DMS53 treated with DMSO at 0.1 percent for 48 hours (cell line): ENCODE measurements at regions not wholly inside any gene's neighbourhood (a gene's known extent, or its start where the extent isn't known, plus 50 kb on each side); places are given as distances from the start of the nearest gene placed in this dataset.
"Not testable (repeated sequence)": the region's sequence is repeated elsewhere in the genome, so short reads cannot be mapped to it uniquely, and the experiment has no call there.

ENCODE experiments used
- DNase-seq: peaks from one replicate; lab custom pipeline; 2025; ENCODE audit not compliant: unreplicated experiment; lab: John Stamatoyannopoulos, UW

GRCh38 chrX:122269243-122269781 lies 914.8 kb upstream of the GRIA3 start:
- DNase-seq: no peak

GRCh38 chrX:122270809-122271494 lies 913.1 kb upstream of the GRIA3 start:
- DNase-seq: no peak

DNA sequence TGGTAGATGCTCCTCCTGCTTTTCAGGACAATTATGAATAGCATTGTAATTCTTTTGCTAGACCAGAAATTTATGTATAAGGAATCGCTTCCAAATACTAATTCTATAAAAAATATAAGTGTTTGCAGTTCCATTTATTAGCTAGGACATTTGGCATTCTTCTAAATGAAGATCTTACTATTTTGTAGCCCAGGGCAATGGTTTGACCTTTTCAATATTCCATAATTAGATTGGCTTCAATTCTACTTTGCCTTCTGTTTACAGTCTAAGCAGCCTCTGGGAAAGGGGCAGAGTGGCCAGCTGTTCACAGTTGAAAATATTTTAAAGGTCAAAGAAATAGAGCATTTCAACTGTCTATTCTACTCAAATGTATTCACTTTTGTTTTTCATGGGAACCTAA lies 912.1 kb upstream of the GRIA3 start:
- DNase-seq: no peak

GRCh38 chrX:122279746-122280145 lies 904.3 kb upstream of the GRIA3 start:
- no peak for DNase-seq

DNA sequence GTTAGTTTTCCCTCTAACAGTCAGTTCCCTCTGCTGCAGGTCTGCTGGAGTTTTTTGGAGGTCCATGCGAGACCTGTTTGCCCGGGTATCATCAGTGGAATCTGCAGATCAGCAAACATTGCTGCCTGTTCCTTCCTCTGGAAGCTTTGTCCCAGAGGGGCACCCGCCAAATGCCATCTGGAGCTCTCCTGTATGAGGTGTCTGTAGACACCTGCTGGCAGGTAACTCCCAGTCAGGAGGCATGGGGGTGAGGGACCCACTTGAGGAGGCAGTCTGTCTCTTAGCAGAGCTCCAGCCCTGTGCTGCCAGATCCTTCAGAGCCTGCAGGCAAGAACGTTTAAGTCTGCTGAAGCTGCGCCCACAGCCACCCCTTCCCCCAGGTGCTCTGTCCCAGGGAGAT lies 884.3 kb upstream of the GRIA3 start:
- not testable (repeated sequence) for DNase-seq

- DNase-seq: no peak
Observed at GRCh38 chrX:122301491-122301890, 882.6 kb upstream of the GRIA3 start.

- DNase-seq: no peak
Observed at GRCh38 chrX:122303761-122304160, 880.3 kb upstream of the GRIA3 start.

- no peak for DNase-seq
Observed at GRCh38 chrX:122344816-122345215, 839.3 kb upstream of the GRIA3 start.

DNA sequence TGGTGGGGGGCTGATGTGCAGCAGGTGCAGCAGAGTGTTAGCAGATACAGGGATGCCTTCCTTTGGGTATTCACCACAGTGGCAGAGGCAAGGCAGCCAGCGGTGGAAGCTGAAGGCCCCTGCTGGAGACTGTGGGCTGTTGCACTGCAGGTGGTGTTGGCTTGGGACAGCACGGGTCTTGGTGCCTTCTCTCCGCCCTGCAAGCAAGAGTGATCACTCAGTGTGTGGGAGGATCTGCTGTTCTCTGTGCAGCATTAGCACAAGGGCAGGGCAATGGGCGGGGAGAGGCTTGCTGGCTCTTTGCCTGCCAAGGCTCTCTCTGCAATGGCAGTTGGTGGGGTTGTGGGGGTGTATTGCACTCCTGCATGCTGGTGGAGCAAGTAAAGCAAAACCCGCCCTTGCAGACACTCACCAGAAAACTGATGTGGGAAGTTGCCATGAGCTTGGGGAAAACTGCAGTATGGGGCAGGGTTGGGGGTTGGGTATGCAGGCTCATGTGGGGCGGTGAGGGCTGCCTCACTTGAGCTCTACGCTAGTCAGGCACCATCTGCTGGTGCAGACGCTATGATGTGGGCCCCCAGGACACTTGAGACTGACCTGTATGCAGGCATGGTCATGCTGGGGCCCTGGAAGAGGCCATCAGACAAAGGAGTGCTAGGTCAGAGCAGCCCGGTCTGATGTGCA lies 820.8 kb upstream of the GRIA3 start:
- no peak for DNase-seq

- DNase-seq: not testable (repeated sequence)
Observed at GRCh38 chrX:122375533-122375932, 808.5 kb upstream of the GRIA3 start.

GRCh38 chrX:122389005-122389404 lies 795.1 kb upstream of the GRIA3 start:
- no peak for DNase-seq

DNA sequence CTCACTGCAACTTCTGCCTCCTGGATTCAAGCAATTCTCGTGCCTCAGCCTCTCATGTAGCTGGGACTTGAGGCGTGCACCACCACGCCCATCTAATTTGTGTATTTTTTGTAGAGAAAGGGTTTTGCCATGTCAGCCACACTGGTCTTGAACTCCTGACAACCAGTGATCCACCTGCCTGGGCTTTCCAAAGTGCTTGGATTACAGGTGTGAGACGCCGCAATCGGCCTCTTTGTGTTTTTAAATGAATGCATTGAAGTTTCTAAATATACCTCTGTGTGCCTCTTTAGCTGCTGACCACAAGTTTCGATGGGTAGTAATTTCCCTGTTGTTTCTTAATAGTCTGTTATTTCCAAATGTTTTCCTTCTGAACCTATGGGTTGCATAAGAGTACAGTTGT lies 765.3 kb upstream of the GRIA3 start:
- no peak for DNase-seq

GRCh38 chrX:122421434-122422121 lies 762.5 kb upstream of the GRIA3 start:
- no peak for DNase-seq

- DNase-seq: no peak
Observed at GRCh38 chrX:122422547-122422946, 761.5 kb upstream of the GRIA3 start.

GRCh38 chrX:122434942-122435341 lies 749.1 kb upstream of the GRIA3 start:
- DNase-seq: no peak

- no peak for DNase-seq
Observed at GRCh38 chrX:122439831-122440230, 744.2 kb upstream of the GRIA3 start.

DNA sequence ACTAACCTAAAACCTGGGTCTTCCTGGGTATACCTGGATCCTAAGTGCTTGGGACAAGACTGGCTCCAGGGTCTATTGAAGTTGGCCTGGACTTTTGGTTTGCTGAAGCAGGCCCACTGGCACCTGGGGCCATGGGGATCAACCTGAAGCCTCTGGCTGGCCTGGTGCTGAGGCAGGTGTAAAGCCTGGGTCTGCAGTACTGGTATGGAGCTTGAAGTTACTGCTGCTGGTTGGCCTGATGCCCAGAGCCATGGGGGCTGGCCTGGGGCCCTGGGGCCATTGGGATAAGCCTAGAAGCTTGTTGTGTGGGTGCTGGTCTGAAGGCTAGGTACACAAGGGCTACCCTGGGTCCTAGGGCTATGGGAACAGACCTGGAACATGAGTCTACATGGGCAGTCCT lies 743.2 kb upstream of the GRIA3 start:
- DNase-seq: no peak

DNA sequence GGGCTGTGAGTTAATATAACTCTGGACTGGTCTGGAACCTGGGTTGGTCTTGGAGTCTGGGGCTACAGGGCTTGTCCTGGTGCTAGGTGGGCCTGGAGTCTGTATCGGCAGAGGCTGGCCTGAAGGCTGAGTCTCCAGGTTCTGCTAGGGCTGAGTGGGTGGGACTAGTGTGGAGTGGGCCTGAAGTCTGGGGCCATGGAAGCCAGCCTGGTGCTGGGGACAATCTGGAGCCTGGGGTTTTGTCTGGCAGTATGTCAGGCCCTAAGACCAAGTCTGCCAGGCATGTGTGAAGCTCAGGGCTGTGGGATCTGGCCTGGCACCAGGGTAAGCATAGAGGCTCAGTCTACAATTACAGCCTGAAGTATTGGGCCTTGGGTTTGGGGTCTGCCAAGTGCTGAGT lies 742.6 kb upstream of the GRIA3 start:
- no peak for DNase-seq

DNA sequence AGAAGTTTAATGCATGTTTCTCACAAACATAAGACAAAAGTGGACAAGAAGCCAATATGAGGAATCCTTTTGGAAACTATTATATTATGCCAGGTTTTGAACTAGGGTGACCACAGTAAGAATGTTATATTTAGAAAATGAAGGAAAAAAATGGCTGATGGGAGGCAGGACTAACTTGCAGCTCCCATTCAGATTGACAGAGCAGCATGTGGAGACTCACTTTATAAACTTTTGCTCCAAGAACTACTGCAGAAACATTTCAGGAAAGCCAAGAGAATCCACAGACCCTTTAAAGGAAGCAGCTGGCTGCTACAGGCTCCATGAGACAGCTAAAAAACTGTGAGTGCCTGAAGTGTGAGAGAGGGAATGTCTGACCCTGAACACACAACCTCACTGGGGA lies 738.6 kb upstream of the GRIA3 start:
- no peak for DNase-seq

GRCh38 chrX:122464341-122464740 lies 719.7 kb upstream of the GRIA3 start:
- DNase-seq: no peak

DNA sequence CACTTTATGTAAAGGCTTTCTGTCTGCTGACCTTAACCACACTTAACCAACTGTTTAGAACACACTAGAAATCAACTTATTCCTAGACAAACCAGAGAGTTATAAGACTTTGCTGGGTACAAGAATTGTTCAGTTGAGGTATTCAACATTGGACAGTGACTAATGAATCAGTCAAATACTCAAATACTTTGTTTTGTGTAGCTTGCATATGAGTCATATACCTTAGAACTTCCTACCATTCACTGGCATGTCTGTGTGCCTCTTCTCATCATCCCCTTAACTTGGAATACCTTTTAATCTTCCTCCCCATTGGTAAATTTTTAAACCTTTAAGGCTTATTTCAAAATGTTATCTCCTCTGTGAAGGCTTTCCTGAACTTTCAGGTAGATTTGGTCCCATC lies 708.8 kb upstream of the GRIA3 start:
- no peak for DNase-seq

DNA sequence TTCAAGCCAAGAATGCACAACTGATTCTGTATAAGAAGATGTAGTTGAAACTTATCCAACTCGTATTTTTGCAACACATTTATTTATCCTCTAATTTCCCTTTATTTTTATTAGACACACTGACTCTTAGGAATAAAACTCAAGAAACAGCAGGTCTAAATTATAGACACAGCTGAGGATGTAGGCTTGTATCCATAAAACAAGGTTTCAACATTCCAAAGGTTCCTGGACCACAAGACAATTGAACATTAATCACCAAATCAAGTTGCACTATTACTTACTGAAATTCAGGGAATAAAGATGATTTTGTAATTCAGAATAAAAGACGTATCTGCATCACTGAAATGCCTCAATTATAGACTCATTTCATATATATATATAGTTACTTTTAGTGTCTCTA lies 683.5 kb upstream of the GRIA3 start:
- DNase-seq: no peak
